ENCODE measurements at regions not wholly inside any gene's neighbourhood (a gene's known extent, or its start where the extent isn't known, plus 50 kb on each side); places are given as distances from the start of the nearest gene placed in this dataset.

DNA sequence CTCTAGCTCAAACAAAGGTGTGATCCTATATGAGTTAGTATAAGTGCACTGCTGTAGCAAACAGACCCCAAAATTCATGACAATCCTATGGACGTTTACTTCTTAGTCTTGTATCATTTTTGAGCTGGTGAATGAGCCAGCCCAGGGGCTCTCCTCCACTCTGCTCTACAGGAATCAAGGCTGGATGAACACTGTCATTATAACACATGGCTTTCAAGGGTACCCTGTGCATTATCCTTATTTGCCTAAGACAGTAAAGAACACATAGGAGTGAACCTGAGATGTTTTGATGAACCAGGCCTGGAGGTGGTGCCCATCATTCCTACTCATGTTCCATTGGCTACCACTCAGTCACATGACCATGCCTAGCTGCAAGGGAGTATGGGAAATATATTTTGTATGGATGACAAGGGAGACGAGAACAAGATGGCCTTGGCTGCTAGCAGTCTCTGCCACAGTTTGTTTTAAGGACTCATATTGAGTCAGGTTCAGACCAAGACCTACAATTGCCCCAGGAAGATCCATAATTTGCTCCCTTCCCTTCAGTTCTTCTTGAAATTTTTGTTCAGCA, 107.4 kb upstream of the HES1 start:
- no peak for TF ChIP-seq CTCF (conservative IDR thresholded peaks at IDR 0.05; ENCODE audit: low read depth)
- no peak for DNase-seq (ENCODE audit: low spot score)
- no peak overlapping the region for H3K27ac ChIP-seq
- CTCF ChIA-PET = no interaction called here
- POLR2A ChIA-PET (ENCODE audit: low non-redundant PET) = no interaction called here

GRCh38 chr3:194029846-194030245, 106.1 kb upstream of the HES1 start:
- no peak for TF ChIP-seq CTCF (conservative IDR thresholded peaks at IDR 0.05; ENCODE audit: low read depth)
- no peak overlapping the region for H3K27ac ChIP-seq
- POLR2A ChIA-PET (ENCODE audit: low non-redundant PET) = no interaction called here
- DNase-seq (ENCODE audit: low spot score) = no peak
- CTCF ChIA-PET = no interaction called here

GRCh38 chr3:194030372-194030771, 105.6 kb upstream of the HES1 start:
- ChIA-PET POLR2A (ENCODE audit: low non-redundant PET) (no interaction called here), CTCF (no interaction called here)
- TF ChIP-seq CTCF (conservative IDR thresholded peaks at IDR 0.05; ENCODE audit: low read depth) = no peak
- no peak overlapping the region for H3K27ac ChIP-seq
- DNase-seq (ENCODE audit: low spot score) = no peak

DNA sequence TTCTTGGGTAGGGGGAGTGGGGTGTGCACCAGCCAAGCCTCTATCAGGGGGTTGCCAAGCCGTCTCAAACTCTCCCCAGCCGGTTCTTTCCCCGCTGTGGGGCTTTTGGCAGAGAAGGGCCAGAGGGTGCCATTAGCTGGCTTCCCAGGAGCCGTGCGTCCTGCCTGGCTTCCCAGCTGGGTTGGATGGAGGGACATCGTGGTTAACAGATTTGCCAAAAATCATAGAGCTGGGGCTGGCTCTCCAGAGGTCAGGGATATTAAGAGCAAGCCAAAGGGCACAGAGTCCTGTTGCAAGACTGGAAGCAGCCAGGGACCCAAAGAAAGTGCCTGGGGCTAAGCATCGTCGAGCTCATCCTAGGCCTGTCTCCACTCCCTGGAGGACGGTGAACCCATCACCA, 104.6 kb upstream of the HES1 start:
- ChIA-PET CTCF (interaction anchor here (0.6 kb wide), 1 partner anchor 1844 kb away, joined by 3 read pairs; no protein-coding TSS in a partner anchor), POLR2A (ENCODE audit: low non-redundant PET) (no interaction called here)
- H3K27ac ChIP-seq = no peak overlapping the region
- DNase-seq (ENCODE audit: low spot score) = no peak
- TF ChIP-seq CTCF (conservative IDR thresholded peaks at IDR 0.05; ENCODE audit: low read depth) = no peak

DNA sequence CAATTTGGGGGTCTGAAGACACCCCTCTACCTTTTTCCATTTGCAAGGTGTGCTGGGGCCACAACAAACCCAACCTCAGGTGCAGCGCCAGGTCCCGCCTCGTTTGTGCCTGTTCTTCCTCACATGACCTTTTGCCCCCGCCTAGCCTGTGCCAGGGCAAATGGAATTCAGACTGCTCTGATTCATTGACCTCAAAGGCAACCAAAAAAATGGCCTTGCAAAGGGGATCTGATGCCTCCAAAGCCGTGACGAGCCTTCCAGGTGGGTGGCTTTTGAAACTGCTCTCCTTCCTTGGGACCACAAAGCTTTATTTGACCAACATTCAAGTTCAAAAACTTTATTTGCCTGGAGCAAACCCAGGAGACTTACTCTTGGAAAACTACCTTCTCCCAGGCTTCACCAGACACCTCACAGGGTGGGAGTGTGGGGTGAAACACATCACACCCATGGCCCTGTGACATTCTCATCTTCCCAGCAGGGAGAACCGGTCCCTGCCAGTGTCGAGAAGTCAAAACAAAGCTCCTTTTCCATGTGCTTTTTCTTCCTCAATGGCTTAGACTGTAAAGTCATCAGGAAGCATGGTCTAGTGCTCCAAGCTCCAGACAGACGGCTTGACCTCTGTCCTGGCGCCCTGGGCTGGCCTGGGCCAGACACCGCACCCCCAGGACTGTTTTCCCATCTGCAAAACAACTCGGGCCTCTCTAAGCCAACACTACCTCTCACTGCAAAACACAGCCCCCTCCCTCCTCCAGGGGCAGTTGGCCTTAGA, 103.9 kb upstream of the HES1 start:
- POLR2A ChIA-PET (ENCODE audit: low non-redundant PET) = no interaction called here
- CTCF ChIA-PET = no interaction called here

GRCh38 chr3:194032828-194033435, 103.0 kb upstream of the HES1 start:
- no peak overlapping the region for H3K27ac ChIP-seq
- ChIA-PET POLR2A (ENCODE audit: low non-redundant PET) (no interaction called here), CTCF (no interaction called here)
- no peak for DNase-seq (ENCODE audit: low spot score)
- no peak for TF ChIP-seq CTCF (conservative IDR thresholded peaks at IDR 0.05; ENCODE audit: low read depth)

More for the DNA sequence above, 103.9 kb upstream of the HES1 start:
- no peak for DNase-seq (ENCODE audit: low spot score)
- no peak for TF ChIP-seq CTCF (conservative IDR thresholded peaks at IDR 0.05; ENCODE audit: low read depth)
- H3K27ac ChIP-seq = no peak overlapping the region

Measured in RWPE1 (cell line).